ENCODE measurements at regions not wholly inside any gene's neighbourhood (a gene's known extent, or its start where the extent isn't known, plus 50 kb on each side); places are given as distances from the start of the nearest gene placed in this dataset.

- DNase-seq: peak; percentile 97
These were observed 511.8 kb upstream of the USP24 start for GRCh38 chr1:55726994-55727393.

DNA sequence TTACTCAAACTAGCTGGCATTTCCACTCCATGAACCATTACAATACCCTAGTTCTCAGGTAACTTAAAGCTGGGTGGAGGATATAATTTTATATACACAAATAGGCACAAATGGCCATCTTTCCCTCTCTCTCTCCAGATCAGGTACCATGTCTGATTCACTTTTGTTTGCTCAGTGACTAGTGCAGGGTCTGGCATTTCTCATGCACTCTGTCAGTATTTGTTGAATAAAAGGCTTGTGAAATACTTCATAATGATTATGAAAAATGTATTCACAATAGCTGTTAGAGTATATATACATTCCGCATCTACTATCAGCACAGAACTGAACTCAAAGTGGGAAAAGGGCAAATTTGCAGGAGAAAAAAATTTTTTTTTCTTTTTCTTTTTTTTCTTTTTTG, 510.2 kb upstream of the USP24 start:
- peak; percentile 61 for DNase-seq

GRCh38 chr1:55724551-55725325, 509.6 kb upstream of the USP24 start:
- peak; percentile 97 for DNase-seq

DNA sequence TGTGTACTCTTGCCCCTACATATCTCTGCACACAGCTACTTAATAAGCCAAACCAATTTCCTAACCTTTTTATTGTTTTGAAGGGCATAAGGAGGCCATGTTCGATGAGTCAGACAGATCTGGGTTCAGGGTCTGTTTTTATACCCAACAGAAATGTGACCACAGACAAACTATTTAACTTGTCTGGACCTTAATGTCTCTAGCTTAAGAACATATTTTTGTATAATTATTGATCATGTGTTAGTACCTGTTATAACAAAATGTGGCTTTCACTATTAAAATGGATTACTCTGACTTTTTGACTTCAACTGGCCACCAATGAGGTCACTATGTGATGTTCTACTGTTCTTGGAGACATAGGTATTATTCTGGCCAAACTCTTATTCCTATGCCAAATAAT, 507.8 kb upstream of the USP24 start:
- DNase-seq: no peak

GRCh38 chr1:55720261-55720660, 505.1 kb upstream of the USP24 start:
- peak; percentile 55 for DNase-seq

DNA sequence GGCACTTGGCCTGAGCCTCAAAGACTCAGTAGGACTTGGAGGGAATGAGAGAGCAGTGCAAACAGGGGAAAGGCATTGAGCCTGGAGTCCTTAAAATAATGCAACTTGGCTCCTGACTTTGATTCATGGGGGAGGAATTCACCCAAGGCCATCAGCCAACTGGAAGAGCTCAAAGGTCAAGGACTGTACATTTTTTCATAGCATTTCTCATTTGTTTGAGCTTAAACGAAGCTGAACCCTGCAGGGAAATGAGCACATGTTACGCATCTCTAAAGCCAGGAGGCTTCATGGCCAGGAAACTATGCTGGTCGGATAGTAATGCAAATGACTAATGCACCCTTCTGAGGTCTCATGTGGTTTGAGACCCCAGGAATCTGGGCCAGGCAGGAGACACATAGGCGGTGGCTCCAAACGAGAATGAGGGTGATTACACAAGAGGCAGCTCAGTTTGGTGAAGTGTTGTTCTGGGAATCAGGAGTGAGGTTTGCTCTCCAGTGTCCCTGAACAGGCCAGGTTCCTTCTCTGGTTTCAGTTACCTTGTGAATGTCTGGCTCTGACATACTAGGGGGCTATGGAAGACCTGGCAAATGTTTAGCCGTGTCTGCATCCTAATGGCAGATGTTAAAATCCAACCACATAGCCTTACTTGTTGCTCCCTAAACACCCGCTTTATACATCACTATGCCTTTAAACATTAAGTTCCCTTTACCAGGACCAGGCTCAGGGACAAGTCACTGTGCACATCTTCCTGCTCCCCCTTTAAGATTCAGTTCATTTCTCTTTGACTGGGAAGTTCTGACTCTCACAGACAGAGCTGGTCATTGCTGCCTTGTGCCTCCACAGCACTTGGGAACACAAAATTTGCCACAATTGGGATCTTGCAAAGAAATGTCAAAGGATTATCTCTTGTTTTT, 503.9 kb upstream of the USP24 start:
- peak; percentile 100 for DNase-seq

GRCh38 chr1:55717111-55717510, 501.9 kb upstream of the USP24 start:
- peak; percentile 66 for DNase-seq

- DNase-seq: peak; percentile 71
These were observed 501.4 kb upstream of the USP24 start for GRCh38 chr1:55716610-55717009.

DNA sequence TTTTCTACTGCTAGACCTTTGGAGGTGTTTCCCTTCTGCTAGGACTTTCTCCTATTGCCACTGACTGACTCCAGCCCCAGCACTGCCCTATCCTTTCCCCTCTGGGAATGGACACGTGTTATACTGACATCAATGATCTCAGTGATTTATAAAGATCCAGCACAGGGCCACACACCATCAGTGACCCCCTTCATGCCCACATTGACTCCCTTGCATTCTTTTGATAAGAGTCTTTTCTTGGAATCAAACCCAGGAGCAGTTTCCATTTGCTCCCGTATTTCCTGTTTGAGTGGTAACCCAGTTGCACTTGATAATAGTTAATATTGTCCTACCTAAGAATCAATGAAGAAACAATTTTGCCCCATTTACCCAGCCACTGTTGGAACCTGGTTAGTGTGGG, 501.0 kb upstream of the USP24 start:
- DNase-seq: peak; percentile 50

GRCh38 chr1:55714230-55714629, 499.1 kb upstream of the USP24 start:
- no peak for DNase-seq

DNA sequence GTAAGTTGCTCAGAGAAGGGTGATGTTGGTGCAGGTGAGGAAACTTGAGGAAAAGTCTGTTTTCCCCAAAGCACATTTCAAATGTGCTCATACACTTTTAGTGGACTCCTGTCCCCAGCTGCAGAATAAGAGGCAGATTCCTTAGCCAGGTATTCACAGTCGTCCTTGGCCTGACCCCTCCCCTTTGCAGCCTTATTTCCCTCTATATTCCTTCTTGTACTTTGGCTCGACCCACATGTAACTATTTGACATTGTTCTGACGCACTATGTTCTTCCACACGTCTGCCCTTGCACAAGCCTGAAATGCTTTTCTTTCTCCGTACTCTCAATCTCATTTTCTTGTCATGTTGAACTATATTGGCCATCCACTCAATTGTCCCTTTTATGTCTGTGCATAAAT, 498.4 kb upstream of the USP24 start:
- no peak for DNase-seq

- peak; percentile 77 for DNase-seq
These were observed 497.0 kb upstream of the USP24 start for GRCh38 chr1:55712148-55712547.

- no peak for DNase-seq
These were observed 493.6 kb upstream of the USP24 start for GRCh38 chr1:55708781-55709180.

- no peak for DNase-seq
These were observed 492.7 kb upstream of the USP24 start for GRCh38 chr1:55707846-55708245.

GRCh38 chr1:55707196-55707595, 492.0 kb upstream of the USP24 start:
- DNase-seq: no peak

GRCh38 chr1:55706397-55706796, 491.2 kb upstream of the USP24 start:
- no peak for DNase-seq

DNA sequence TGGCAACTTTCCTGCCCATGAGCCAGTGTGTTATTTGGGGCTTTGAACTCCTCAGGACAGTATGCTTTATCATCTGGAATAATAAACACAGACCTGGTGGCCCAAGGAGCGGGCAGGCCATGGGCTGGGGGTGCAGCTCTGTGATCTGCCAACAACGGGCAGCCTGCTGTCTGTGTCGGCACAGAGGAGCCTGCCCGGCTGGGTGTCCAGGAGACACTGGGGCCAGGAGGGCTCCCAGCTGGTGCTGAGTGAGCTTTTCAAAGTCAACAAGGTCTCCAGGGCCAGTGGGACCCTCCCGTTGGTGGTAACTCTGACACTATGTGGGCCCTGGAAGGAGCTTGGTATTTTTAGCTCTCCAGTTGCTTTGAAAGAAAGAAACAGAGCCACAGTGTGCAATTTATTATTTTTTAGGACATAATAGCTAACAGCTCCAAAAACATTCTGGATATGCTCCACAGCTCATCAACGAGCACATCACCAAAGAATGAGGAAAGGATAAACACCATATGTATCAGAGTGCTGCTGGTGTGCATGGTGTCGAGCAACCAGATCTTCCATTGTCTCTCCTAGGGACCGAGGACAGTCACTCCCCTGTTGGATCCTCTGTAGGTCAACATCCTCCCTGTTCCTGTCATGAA, 488.7 kb upstream of the USP24 start:
- DNase-seq: peak; percentile 54

DNA sequence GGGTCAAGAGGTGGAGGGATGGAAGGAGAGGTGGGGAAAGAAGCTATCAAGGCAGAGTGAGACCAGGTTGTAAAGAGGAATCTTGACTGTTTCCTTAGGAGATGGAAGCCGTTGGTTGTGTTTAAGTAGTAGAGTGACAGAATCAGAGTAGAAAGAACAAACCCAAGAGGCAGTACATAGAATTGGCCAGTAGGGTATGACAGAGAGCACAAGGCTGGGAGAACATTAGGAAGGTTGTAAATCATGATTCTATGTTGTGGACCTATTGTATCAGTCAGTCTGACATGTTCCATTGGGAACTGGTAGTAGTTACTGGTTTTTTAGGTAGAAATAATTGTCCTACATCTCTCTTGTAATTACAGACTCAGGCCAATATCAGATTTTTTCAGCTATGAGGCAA, 486.9 kb upstream of the USP24 start:
- DNase-seq: no peak

DNA sequence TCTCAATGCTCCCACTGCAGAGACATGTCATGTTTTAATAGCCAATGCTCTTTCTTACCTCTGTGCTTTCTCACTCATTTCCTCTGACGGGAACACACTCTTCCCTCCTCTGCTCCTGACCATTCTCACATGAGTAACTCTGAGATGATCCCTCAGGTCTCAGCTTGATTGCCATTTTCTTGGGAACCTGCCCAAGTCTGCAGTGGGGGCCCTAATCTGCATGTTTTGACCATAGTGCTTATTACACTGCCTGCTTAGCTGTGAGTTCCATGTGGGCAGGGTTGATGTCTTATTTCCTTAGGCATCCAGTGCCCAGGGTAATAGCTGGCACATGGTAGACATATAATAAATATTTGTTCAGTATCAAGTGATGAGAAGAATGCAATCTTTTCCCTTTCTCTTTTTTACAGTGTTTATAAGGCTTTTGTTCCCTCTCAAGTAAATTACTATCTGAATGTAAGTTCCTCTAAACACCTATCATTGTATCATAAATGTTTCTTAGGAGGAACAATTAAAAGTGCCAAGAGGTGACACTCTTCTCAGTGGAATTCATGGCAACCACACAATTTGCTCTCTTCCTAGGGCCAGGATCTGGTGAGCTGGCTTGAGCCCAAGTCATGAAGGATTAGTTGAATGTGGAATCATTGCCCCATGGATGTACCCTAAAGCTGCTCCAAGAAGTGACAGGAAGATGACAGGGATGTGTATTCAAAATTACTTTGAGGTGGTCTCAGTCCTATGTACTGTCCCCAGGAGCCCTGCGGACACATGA, 485.4 kb upstream of the USP24 start:
- DNase-seq: no peak

DNA sequence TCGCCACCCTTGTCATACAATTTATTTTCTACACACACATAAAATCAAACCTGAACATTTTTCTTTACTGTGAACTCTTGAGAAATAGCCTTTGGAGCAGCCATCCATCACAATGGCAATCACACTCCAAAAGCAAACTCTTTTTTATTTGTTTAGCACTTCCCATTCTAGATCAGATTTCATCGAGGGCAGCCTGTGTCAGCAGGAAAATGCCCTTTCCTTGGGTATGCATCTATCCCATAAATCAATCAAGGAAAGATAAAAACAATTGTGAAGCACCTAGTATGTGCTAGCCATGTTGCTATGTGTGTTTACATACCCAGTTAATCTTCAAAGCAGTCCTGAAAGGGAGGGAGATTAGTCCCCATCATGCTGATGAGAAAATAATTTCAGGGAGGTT, 484.1 kb upstream of the USP24 start:
- no peak for DNase-seq

DNA sequence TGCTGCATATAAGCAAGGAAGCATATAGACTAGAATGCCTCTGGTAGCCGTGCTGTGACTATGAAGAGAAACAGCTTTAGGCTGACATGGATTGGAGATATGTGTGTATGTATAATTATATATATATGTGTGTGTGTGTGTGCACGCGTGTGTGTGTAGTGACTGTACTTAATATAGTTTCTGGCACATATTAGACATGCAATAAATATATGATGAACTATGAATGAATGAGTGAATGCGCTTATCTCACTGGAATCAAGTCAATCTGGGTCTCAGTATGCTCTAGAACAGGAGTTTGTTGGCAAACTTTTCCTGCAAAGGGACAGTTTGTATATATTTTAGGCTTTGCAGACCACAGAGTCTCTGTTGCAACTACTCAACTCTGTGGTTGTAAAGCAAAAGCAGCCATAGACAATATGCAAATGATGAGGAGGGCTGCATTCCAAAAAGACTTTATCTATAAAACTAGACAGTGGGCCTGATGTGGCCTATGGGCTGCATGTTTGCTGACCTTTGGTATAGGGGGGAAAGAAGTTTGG, 482.9 kb upstream of the USP24 start:
- DNase-seq: no peak

DNA sequence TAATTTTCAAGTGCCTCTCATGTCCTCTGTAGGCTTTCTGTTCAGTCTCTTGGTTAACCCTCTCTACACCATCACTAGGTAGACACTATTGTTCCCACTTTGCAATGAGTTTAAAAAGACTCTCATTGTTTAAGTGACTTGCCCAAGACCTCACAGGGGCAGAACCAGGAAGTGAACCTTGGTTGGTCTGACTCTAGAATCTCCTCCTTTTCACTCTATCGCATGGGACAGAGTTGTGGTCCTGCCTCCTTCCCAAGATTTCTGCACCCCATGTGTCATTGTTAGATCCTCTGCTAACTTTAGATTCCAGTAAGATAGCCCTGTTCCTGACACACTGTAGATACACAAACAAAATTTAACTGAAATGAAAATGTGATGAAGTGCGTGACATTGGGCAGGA, 481.7 kb upstream of the USP24 start:
- DNase-seq: no peak
